Activated CD8-positive, alpha-beta memory T cell treated with anti-CD3 and anti-CD28 coated beads, Interleukin-2, amount 10 ng/mL, durations not matched to agents 7 days and 5 days (primary cell): ENCODE measurements at regions not wholly inside any gene's neighbourhood (a gene's known extent, or its start where the extent isn't known, plus 50 kb on each side); places are given as distances from the start of the nearest gene placed in this dataset.

ENCODE experiments used
- ATAC-seq: fragments of 150-1000 bp; cut with Tn5 transposase; one replicate; pipeline ENCODE4 v1.10.0; 2021; ENCODE audit warnings: moderate library complexity
- CTCF ChIA-PET: fragments of 350-600 bp; sonication (Branson Sonifier 250); formaldehyde crosslinking; loops from one replicate; lab custom pipeline; 2021; ENCODE audit warnings: antibody characterized with exemption; lab: Charles Lee
- DNase-seq: peaks from one replicate; pipeline ENCODE4 v3.0.0-alpha.2; 2020
- H3K27ac Mint-ChIP-seq: one replicate; pipeline ENCODE4 v1.8.0; 2021; ENCODE audit warnings: mild to moderate bottlenecking, mixed read lengths
- H3K27me3 Mint-ChIP-seq: one replicate; pipeline ENCODE4 v1.8.0; 2021; ENCODE audit warnings: mixed read lengths
- H3K36me3 Mint-ChIP-seq: one replicate; pipeline ENCODE4 v1.8.0; 2021; ENCODE audit warnings: mild to moderate bottlenecking, mixed read lengths
- H3K4me1 Mint-ChIP-seq: one replicate; pipeline ENCODE4 v1.8.0; 2021; ENCODE audit warnings: mixed read lengths
- H3K4me3 Mint-ChIP-seq: one replicate; pipeline ENCODE4 v1.8.0; 2021; ENCODE audit warnings: mild to moderate bottlenecking, moderate library complexity, mixed read lengths
- H3K9me3 Mint-ChIP-seq: one replicate; pipeline ENCODE4 v1.8.0; 2022; ENCODE audit warnings: low read depth, mixed read lengths

DNA sequence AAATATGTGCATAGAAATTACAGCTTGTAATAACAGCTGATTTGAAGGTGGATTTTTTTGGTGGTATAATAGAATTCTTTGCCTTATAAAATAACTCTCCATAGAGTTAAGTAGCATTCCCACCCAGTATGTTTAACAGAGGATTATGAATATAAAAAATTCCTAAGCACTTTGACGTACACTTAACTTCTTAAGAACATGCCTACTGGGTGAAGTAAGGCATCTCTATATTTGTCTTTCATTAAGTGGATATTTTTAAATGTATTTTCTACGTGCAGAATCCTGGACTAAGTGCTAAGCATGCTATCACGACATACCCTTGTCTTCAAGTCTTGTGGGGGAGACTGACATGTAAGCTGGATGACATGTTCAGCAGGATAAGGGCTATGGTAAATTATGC, 217.7 kb upstream of the BMPER start:
- ATAC-seq: no peak
- CTCF ChIA-PET: no interaction called here
- H3K9me3 Mint-ChIP-seq: peaks cover 4% of the 10 kb centered on the region
- no peak for DNase-seq
- H3K27ac Mint-ChIP-seq: no peak overlapping the region
- no peaks in the 10 kb centered on the region for H3K27me3 Mint-ChIP-seq
- H3K4me3 Mint-ChIP-seq: no peak overlapping the region
- no peaks in the 10 kb centered on the region for H3K4me1 Mint-ChIP-seq
- H3K36me3 Mint-ChIP-seq: no peaks in the 10 kb centered on the region

DNA sequence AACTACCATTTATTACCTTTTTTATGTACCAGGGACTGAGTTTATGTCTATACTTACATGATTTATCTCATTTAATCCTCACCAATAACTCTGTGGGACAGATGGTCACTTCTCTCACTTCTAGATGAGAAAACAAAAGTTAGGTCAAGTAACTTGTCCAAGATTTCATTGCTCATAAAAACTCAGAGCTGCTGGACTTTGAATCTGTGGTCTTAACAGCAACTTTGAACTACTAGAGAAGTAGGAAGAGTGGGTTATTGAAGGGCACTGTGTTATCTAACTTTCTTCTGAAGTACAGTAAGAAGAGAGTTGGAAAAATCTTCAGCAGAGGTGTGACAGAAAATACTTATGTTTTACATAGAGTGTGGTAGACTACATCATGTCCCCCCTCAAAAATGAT, 214.2 kb upstream of the BMPER start:
- no peak overlapping the region for H3K27ac Mint-ChIP-seq
- peaks cover 6% of the 10 kb centered on the region for H3K9me3 Mint-ChIP-seq
- no peaks in the 10 kb centered on the region for H3K36me3 Mint-ChIP-seq
- H3K4me3 Mint-ChIP-seq: no peak overlapping the region
- DNase-seq: no peak
- H3K4me1 Mint-ChIP-seq: no peaks in the 10 kb centered on the region
- H3K27me3 Mint-ChIP-seq: no peaks in the 10 kb centered on the region
- no peak for ATAC-seq
- CTCF ChIA-PET: no interaction called here

DNA sequence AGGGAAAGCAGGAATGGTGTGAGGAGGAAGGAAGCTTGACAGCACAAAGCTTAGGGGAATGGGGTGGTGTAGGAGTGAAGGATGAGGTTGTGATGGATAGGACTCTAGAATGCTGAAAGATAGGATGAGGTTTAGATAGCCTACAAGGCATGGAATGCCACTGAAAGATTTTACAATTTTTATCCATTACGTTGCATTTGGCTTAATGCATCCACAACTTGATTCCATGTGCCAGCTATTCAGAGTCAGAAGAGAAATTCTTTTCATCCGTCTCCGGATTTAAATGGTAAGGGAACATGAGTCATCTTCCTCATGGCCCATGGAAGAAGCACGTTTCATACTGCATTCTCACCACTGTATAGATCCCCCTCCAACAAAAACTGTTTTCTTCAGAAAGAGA, 212.4 kb upstream of the BMPER start:
- Mint-ChIP-seq H3K36me3 (no peaks in the 10 kb centered on the region), H3K4me3 (no peak overlapping the region), H3K4me1 (no peaks in the 10 kb centered on the region), H3K9me3 (peaks cover 6% of the 10 kb centered on the region), H3K27me3 (no peaks in the 10 kb centered on the region), H3K27ac (no peak overlapping the region)
- CTCF ChIA-PET: no interaction called here
- no peak for ATAC-seq
- DNase-seq: no peak

DNA sequence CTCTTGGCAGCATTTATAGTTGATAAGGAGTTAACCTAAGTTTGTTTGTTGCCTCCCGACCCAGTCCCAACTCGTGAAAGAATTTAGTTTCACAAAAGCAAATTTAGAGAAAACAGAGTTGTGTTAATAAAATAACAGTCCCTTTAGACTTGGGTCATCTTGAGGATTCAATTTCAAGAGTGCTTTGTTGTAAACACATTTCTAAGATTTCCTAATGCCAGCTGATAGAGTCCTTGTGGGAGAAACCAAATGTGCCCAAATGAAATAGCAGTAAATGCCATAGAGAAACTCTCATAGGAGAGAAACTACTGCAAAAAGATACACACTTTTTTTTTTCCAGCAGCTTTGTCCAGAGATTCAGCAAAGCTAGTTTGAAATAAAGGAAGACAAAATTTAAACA, 211.3 kb upstream of the BMPER start:
- no peak for DNase-seq
- CTCF ChIA-PET: no interaction called here
- Mint-ChIP-seq H3K36me3 (no peaks in the 10 kb centered on the region), H3K4me3 (no peak overlapping the region), H3K4me1 (no peaks in the 10 kb centered on the region), H3K27me3 (no peaks in the 10 kb centered on the region), H3K27ac (no peak overlapping the region), H3K9me3 (peaks cover 6% of the 10 kb centered on the region)
- ATAC-seq: no peak

DNA sequence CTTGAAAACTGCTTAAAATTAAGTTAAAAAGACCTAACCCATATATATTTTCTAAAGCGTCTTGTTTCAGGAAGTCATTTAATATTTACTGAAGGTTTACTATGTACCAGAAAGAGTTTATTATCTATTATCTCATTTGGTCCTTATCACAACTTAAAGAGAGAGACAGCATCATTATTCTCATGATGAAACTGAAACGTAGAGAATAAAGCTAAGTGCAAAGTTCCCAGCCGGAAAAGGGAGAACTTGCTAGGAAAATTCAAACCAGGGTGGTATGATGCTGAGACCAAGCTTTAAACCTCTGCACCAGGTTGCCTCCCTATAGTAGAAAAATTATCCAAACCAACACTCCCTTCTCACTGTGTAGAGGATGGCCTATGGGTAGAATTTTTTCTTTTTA, 207.7 kb upstream of the BMPER start:
- no peak overlapping the region for H3K27ac Mint-ChIP-seq
- no peak overlapping the region for H3K4me3 Mint-ChIP-seq
- peaks cover 24% of the 10 kb centered on the region for H3K9me3 Mint-ChIP-seq
- DNase-seq (no peak), ATAC-seq (no peak)
- CTCF ChIA-PET: no interaction called here
- no peaks in the 10 kb centered on the region for H3K4me1 Mint-ChIP-seq
- peaks cover 6% of the 10 kb centered on the region for H3K36me3 Mint-ChIP-seq
- no peaks in the 10 kb centered on the region for H3K27me3 Mint-ChIP-seq

DNA sequence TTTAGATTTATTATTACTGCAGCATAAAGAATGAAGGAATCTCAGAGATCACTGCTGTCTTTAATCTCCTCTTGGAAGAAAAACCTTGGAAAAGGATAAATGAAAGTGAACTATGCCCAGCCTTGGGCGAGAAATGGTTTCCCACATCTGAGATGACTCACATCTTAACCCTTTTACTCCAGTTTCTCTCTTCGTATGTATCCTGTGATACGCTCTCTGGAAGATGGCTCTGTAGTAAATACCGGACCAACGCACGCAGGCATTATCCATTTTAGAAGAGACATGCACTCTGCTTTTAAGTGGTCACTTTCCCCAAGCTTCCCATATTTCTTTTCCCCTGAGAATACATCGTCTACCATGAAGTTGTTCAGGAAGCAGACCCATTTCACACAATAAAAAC, 207.3 kb upstream of the BMPER start:
- DNase-seq (no peak), ATAC-seq (no peak)
- H3K27me3 Mint-ChIP-seq: no peaks in the 10 kb centered on the region
- peaks cover 6% of the 10 kb centered on the region for H3K36me3 Mint-ChIP-seq
- no peak overlapping the region for H3K27ac Mint-ChIP-seq
- H3K4me1 Mint-ChIP-seq: no peaks in the 10 kb centered on the region
- CTCF ChIA-PET: no interaction called here
- H3K9me3 Mint-ChIP-seq: peaks cover 24% of the 10 kb centered on the region
- H3K4me3 Mint-ChIP-seq: no peak overlapping the region

DNA sequence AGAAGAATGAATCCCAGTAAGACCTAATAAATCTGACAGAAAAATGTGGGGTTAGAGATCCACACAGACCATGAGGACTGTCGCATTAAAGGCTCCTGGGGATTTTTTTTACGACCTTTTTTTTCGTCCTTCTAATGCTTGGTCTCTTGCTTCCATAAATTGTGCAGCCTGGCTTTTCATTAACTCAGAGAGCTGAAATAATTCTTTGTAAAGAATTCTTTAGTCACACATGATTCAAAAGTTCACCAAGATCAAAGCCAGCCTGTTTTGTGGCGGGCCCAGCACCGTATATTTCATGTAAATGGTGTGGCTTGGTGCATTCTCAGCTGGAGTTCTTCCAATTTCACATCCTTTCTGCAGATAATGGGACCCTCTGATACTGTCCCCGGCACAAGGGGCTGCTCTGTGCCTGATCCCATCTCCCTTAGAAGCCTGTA, 206.6 kb upstream of the BMPER start:
- CTCF ChIA-PET: no interaction called here
- Mint-ChIP-seq H3K27me3 (no peaks in the 10 kb centered on the region), H3K36me3 (peaks cover 6% of the 10 kb centered on the region), H3K27ac (no peak overlapping the region), H3K9me3 (peaks cover 25% of the 10 kb centered on the region), H3K4me3 (no peak overlapping the region), H3K4me1 (no peaks in the 10 kb centered on the region)
- DNase-seq (no peak), ATAC-seq (no peak)

DNA sequence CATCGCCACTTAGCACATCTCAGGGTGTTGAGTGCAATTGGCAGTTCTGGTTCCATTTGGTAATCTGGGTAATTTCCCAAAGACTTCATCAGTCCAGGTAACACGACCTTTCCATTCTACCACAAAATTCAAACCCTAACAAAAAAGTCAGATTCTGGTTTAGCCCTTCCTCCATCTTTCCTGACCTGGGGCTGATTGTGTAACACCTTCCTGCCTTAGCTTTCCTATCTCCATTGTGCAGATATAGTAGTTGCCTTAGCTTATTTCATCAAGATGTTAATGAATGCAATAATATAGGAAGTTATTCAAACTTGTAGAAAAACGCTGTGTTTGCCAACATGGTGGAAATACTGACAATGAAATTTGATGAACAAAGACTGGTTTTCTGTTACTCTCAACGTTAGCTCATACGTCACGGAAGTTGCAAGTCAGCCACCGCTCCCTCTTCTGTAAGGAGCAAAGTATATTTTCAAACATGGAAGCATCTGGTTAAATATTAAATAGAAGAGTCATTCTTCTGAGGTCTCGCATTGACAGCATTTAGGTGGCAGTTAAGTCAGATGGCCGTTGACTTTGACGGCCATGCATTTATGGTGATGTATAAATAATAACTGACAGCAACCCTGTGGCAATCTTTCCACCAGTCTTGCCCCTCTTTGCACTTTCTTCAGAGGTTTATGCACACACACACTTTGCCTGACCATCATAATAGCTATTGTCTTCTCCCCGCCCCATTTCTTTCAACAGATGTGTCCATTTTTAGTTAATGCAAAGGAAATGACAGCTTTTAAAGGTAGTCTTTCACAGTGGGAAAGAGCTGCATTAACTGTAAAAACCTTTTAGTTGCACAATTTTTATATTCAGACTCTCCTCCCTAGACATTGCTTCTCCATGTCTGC, 205.1 kb upstream of the BMPER start:
- H3K27me3 Mint-ChIP-seq: no peaks in the 10 kb centered on the region
- DNase-seq (no peak), ATAC-seq (no peak)
- peaks cover 6% of the 10 kb centered on the region for H3K36me3 Mint-ChIP-seq
- no peak overlapping the region for H3K27ac Mint-ChIP-seq
- H3K4me1 Mint-ChIP-seq: no peaks in the 10 kb centered on the region
- peaks cover 25% of the 10 kb centered on the region for H3K9me3 Mint-ChIP-seq
- CTCF ChIA-PET: no interaction called here
- no peak overlapping the region for H3K4me3 Mint-ChIP-seq

DNA sequence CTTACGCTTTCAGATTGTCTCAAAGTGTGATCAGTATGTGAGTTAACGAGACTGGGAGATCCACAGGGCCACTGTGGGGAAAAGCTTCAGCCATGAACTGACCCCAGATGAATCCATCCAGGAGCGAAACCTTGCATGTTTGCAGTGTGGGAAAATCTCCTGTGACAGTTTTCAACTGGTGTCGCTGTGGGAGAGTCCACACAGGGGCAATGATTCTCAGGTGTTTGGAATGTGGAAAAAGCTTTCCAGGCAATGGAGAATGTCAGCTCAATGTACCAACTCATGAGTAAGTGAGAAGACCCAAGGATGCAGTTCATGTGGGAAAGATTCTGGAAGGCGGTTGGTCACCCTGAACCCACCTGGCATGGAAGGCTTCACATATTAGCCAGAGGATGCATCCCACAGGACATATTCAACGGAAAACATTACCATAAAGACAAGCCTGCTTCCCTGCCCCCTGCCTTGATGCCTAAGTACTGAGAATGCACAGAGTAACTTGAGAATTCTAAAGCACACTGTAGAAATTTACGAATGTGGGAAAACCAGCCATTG, 204.1 kb upstream of the BMPER start:
- Mint-ChIP-seq H3K4me3 (no peak overlapping the region), H3K27ac (no peak overlapping the region), H3K9me3 (peaks cover 25% of the 10 kb centered on the region), H3K4me1 (no peaks in the 10 kb centered on the region), H3K27me3 (no peaks in the 10 kb centered on the region), H3K36me3 (peaks cover 6% of the 10 kb centered on the region)
- CTCF ChIA-PET: no interaction called here
- DNase-seq: no peak
- no peak for ATAC-seq

DNA sequence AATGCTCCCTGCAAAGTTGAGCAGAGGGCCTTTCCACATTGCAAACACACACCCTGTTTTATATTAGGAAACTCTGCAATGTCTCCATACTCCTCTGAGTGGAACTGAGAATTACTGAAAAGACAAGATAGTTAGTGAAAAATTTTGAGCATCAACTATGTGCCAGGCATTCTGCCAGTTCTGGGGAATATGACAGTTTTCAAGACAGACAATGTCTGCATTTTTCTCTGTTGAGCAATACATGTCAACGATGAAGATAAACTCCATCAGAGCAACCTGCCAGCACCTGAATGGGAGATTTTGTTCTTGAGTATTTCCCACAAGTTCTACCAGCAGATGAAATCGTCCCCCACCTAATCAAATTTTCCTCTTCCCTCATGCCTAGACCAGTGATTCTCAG, 203.4 kb upstream of the BMPER start:
- Mint-ChIP-seq H3K4me3 (no peak overlapping the region), H3K9me3 (peaks cover 25% of the 10 kb centered on the region), H3K36me3 (peaks cover 6% of the 10 kb centered on the region), H3K27ac (no peak overlapping the region), H3K27me3 (no peaks in the 10 kb centered on the region), H3K4me1 (no peaks in the 10 kb centered on the region)
- CTCF ChIA-PET: no interaction called here
- no peak for DNase-seq
- ATAC-seq: no peak

DNA sequence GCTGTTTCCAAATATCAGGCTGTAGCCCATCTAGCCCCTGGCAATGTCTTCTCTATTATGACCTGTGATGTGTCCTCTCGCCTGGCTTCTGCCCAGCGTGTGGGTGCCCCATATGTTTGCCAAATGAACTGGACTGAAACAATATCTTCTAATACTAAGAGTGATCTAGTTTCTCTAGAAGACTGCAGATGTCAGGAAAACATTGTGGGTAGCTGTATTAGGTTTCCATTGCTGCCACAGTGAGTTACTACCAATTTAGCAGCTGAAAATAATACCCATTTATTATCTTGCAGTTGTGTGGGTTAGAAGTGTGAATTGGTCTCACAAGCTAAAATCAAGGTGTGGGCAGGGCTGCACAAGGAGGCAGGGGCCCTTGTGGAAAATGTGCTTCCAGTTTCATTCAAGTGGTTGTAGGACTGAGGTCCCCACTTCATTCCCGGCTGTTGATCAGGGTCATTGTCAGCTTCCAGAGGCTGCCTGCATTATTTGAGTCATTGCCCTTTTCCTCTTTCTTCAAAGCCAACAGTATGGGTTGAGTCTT, 202.8 kb upstream of the BMPER start:
- H3K27ac Mint-ChIP-seq: no peak overlapping the region
- DNase-seq (no peak), ATAC-seq (no peak)
- H3K27me3 Mint-ChIP-seq: no peaks in the 10 kb centered on the region
- H3K36me3 Mint-ChIP-seq: peaks cover 6% of the 10 kb centered on the region
- H3K4me1 Mint-ChIP-seq: no peaks in the 10 kb centered on the region
- no peak overlapping the region for H3K4me3 Mint-ChIP-seq
- H3K9me3 Mint-ChIP-seq: peaks cover 25% of the 10 kb centered on the region
- CTCF ChIA-PET: no interaction called here

DNA sequence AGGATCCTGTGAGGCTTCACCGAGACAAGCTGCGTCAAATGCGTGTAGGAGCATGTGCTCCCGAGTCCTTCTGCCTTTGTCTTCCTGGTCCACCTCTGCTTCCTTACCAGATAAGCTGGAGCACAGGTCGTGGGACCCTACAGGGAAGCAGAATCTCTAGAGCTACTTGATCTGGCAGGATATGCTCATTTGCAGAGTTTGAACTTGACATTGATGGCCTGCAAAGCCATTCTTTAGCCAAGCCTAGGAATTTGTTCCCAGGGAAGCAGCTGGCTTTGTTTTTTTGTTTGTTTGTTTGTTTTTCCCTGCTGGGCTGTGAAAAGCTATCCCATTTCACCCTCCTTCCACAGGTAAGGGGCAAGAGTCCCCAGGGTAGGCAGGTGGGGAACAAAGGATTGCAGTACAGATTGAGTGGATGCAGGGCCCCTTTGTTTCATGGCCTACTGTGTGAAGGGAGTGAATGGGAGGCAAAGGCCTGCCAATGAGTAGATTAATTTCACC, 200.0 kb upstream of the BMPER start:
- H3K36me3 Mint-ChIP-seq: peaks cover 6% of the 10 kb centered on the region
- no peaks in the 10 kb centered on the region for H3K27me3 Mint-ChIP-seq
- peaks cover 16% of the 10 kb centered on the region for H3K9me3 Mint-ChIP-seq
- no peak for ATAC-seq
- no peak for DNase-seq
- CTCF ChIA-PET: no interaction called here
- H3K4me1 Mint-ChIP-seq: no peaks in the 10 kb centered on the region
- H3K4me3 Mint-ChIP-seq: no peak overlapping the region
- no peak overlapping the region for H3K27ac Mint-ChIP-seq

DNA sequence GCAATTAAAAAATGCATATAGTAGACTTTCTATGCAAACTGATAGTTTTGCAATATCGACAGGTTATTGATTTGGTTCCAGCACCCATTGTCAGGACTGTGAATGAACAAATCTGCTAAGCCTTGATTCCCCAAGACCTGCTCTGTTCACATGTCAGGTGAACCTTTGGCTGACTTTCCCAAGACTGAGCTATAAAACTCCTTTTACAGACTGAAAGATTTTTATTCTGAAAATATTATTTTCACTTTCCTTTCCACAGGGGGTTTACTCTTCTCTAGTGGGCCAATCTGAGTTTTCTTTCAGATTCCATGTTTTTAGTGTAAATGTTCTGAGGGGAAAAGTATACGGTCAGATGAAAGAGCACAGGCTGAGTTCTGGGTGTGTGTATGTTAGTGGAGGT, 199.2 kb upstream of the BMPER start:
- Mint-ChIP-seq H3K9me3 (peaks cover 9% of the 10 kb centered on the region), H3K27me3 (no peaks in the 10 kb centered on the region), H3K4me3 (no peak overlapping the region), H3K4me1 (no peaks in the 10 kb centered on the region), H3K27ac (no peak overlapping the region), H3K36me3 (peaks cover 4% of the 10 kb centered on the region)
- no peak for ATAC-seq
- CTCF ChIA-PET: no interaction called here
- no peak for DNase-seq

DNA sequence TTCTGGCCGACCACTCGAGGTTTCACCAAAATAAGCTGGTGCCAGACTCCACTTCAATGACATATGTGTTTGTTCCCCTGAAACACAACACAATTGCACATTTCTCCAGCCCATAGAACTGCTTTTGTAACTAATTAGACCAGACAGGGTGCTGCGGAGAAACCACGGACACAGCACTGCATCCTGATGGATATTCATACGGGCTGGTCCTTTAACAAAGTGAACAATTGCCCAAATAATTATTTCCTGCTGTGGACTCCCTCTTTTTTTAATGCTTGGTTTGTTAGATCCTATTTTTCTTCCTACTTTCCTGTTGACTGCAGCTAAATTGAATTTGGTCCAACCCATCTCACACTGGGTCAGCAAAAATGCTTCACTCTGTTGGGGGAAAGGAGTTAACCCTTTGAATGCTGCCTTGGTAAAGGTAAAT, 198.6 kb upstream of the BMPER start:
- Mint-ChIP-seq H3K4me3 (no peak overlapping the region), H3K9me3 (peaks cover 6% of the 10 kb centered on the region), H3K27me3 (no peaks in the 10 kb centered on the region), H3K27ac (no peak overlapping the region), H3K4me1 (no peaks in the 10 kb centered on the region), H3K36me3 (peaks cover 4% of the 10 kb centered on the region)
- no peak for DNase-seq
- ATAC-seq: no peak
- CTCF ChIA-PET: no interaction called here
